SK-N-SH treated with all-trans-retinoic acid at 6 μM for 48 hours (cell line): ENCODE measurements at regions not wholly inside any gene's neighbourhood (a gene's known extent, or its start where the extent isn't known, plus 50 kb on each side); places are given as distances from the start of the nearest gene placed in this dataset.

Experiments used
- ESRRG ChIP-seq: fragments of 250-450 bp; sonication (Bioruptor Pico); IDR thresholded peaks from 2 replicates; pipeline ENCODE4 v1.6.1; 2021; ENCODE audit warnings: mild to moderate bottlenecking
- GLIS3 ChIP-seq: fragments of 250-450 bp; sonication (Bioruptor Pico); IDR thresholded peaks from 2 replicates; pipeline ENCODE4 v1.5.0; 2020; ENCODE audit warnings: mild to moderate bottlenecking, moderate library complexity
- OSR1 ChIP-seq: fragments of 250-450 bp; sonication (Bioruptor Pico); IDR thresholded peaks from 2 replicates; pipeline ENCODE4 v1.8.0; 2022; ENCODE audit warnings: moderate library complexity, mild to moderate bottlenecking, inconsistent platforms
- TCF4 ChIP-seq: fragments of 250-450 bp; sonication (Bioruptor Pico); IDR thresholded peaks from 2 replicates; pipeline ENCODE4 v1.8.0; 2021; ENCODE audit warnings: mild to moderate bottlenecking, moderate library complexity, borderline replicate concordance
- ZFP3 ChIP-seq: fragments of 250-450 bp; sonication (Bioruptor Pico); IDR thresholded peaks from 2 replicates; pipeline ENCODE4 v1.5.0; 2020; ENCODE audit warnings: mild to moderate bottlenecking, moderate library complexity
- ZFP30 ChIP-seq: fragments of 450-650 bp; formaldehyde crosslinking; IDR thresholded peaks from 2 replicates; pipeline ENCODE4 v1.5.0; 2022; ENCODE audit warnings: mild to moderate bottlenecking, moderate library complexity
- ZNF70 ChIP-seq: fragments of 450-650 bp; formaldehyde crosslinking; IDR thresholded peaks from 2 replicates; pipeline ENCODE4 v1.5.0; 2020; ENCODE audit warnings: mild to moderate bottlenecking, moderate library complexity
- TF ChIP-seq, protein P1 (sequence below): fragments of 250-450 bp; sonication (Bioruptor Pico); IDR thresholded peaks from 2 replicates; pipeline ENCODE4 v1.5.1; 2020; ENCODE audit warnings: low read depth, mild to moderate bottlenecking, moderate library complexity
- TF ChIP-seq, protein P2 (sequence below): fragments of 250-450 bp; sonication (Bioruptor Pico); IDR thresholded peaks from 2 replicates; pipeline ENCODE4 v1.8.0; 2020; ENCODE audit warnings: mild to moderate bottlenecking, moderate library complexity, borderline replicate concordance

DNA sequence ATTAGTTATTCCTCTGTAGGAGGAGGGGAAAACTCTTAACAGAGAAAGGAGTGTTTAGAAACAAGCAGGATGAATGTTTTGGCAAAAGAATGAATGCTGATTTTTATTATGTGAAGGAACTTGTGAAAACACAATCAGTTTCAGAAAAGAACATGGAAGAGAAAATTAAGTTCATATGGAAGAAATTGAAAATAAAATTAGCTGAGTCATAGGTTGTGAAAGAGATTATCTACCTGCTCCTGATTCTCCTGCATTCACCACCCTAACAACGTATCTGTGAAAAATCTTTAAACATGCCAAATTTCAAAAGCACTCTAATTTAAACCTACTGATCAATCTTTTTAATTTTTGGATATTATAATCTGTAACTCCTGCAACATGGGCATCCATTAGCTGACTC is 227.3 kb upstream of the RSPO3 start:
- TF ChIP-seq ESRRG (no peak), TCF4 (CRISPR knock-in tag) (no peak), ZFP30 (CRISPR knock-in tag) (no peak), ZFP3 (CRISPR knock-in tag) (no peak), GLIS3 (no peak), ZNF70 (CRISPR knock-in tag) (no peak), OSR1 (CRISPR knock-in tag) (no peak)
- TF ChIP-seq, protein P1, sequence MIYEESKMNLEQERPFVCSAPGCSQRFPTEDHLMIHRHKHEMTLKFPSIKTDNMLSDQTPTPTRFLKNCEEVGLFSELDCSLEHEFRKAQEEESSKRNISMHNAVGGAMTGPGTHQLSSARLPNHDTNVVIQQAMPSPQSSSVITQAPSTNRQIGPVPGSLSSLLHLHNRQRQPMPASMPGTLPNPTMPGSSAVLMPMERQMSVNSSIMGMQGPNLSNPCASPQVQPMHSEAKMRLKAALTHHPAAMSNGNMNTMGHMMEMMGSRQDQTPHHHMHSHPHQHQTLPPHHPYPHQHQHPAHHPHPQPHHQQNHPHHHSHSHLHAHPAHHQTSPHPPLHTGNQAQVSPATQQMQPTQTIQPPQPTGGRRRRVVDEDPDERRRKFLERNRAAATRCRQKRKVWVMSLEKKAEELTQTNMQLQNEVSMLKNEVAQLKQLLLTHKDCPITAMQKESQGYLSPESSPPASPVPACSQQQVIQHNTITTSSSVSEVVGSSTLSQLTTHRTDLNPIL (CRISPR knock-in tag), result no peak
- TF ChIP-seq, protein P2, sequence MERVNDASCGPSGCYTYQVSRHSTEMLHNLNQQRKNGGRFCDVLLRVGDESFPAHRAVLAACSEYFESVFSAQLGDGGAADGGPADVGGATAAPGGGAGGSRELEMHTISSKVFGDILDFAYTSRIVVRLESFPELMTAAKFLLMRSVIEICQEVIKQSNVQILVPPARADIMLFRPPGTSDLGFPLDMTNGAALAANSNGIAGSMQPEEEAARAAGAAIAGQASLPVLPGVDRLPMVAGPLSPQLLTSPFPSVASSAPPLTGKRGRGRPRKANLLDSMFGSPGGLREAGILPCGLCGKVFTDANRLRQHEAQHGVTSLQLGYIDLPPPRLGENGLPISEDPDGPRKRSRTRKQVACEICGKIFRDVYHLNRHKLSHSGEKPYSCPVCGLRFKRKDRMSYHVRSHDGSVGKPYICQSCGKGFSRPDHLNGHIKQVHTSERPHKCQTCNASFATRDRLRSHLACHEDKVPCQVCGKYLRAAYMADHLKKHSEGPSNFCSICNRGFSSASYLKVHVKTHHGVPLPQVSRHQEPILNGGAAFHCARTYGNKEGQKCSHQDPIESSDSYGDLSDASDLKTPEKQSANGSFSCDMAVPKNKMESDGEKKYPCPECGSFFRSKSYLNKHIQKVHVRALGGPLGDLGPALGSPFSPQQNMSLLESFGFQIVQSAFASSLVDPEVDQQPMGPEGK (CRISPR knock-in tag), result no peak
